Liver (tissue), 8 donors: ENCODE measurements at regions not wholly inside any gene's neighbourhood (a gene's known extent, or its start where the extent isn't known, plus 50 kb on each side); places are given as distances from the start of the nearest gene placed in this dataset.

ENCODE experiments used
- DNase-seq: peaks from one replicate; pipeline ENCODE4 v3.0.0-alpha.2; 2017; ENCODE audit warnings: low spot score
- H3K27ac ChIP-seq, 2 donors: one replicate each; pipeline ENCODE4 v1.7.0; 2013; ENCODE audit warnings: inconsistent platforms in 2 of 2, low read length in 2 of 2, control low read depth in 1 of 2, low read depth in 1 of 2, mild to moderate bottlenecking in 1 of 2
- H3K27me3 ChIP-seq, 4 donors: one replicate each; pipeline versions ENCODE4 v1.6.1 to v1.7.0; 2013; ENCODE audit warnings: low read length in 3 of 4, inconsistent platforms in 1 of 4, mild to moderate bottlenecking in 1 of 4, moderate library complexity in 1 of 4; ENCODE audit not compliant: control insufficient read depth in 4 of 4, insufficient read depth in 4 of 4
- H3K36me3 ChIP-seq, 4 donors: one replicate each; pipeline versions ENCODE4 v1.6.1 to v1.7.0; 2013; ENCODE audit warnings: low read length in 3 of 4, mild to moderate bottlenecking in 3 of 4, low read depth in 1 of 4, moderate library complexity in 1 of 4; ENCODE audit not compliant: control insufficient read depth in 4 of 4, insufficient read depth in 3 of 4
- H3K4me1 ChIP-seq, 4 donors: one replicate each; pipeline versions ENCODE4 v1.6.1 to v1.7.0; 2013; ENCODE audit warnings: low read length in 3 of 4, mild to moderate bottlenecking in 3 of 4, moderate library complexity in 1 of 4; ENCODE audit not compliant: control insufficient read depth in 4 of 4, insufficient read depth in 4 of 4
- H3K4me3 ChIP-seq, 3 donors: one replicate each; pipeline versions ENCODE4 v1.6.1 to v1.7.0; 2013; ENCODE audit warnings: low read length in 3 of 3, control low read depth in 1 of 3, low read depth in 1 of 3, mild to moderate bottlenecking in 1 of 3
- H3K9ac ChIP-seq, 2 donors: one replicate each; pipeline ENCODE4 v1.7.0; 2013; ENCODE audit warnings: low read length in 2 of 2, mild to moderate bottlenecking in 2 of 2, moderate library complexity in 2 of 2, control low read depth in 1 of 2, low read depth in 1 of 2
- H3K9me3 ChIP-seq, 4 donors: one replicate each; pipeline versions ENCODE4 v1.6.1 to v1.7.0; 2013; ENCODE audit warnings: low read length in 3 of 4; ENCODE audit not compliant: control insufficient read depth in 4 of 4
- ATF3 ChIP-seq: IDR thresholded peaks from 2 replicates; pipeline ENCODE4 v1.6.1; 2016; ENCODE audit warnings: antibody characterized with exemption
- CTCF ChIP-seq: fragments of 150-350 bp; IDR thresholded peaks from 2 replicates; pipeline ENCODE4 v1.5.1; 2017; ENCODE audit warnings: improper control_type of control experiment, low read depth, low read length; ENCODE audit not compliant: missing input control
- EGR1 ChIP-seq, 2 donors: IDR thresholded peaks; 2 replicates each; pipeline ENCODE4 v1.6.1; 2016 to 2018; ENCODE audit warnings: antibody characterized with exemption in 2 of 2, low read depth in 2 of 2
- FOXA1 ChIP-seq: IDR thresholded peaks from 2 replicates; pipeline ENCODE4 v1.6.1; 2016; ENCODE audit warnings: antibody characterized with exemption
- FOXA2 ChIP-seq: IDR thresholded peaks from 2 replicates; pipeline ENCODE4 v1.6.1; 2016; ENCODE audit warnings: antibody characterized with exemption
- GABPA ChIP-seq, 2 donors: IDR thresholded peaks in 1 of 2; conservative IDR thresholded peaks in 1 of 2; 2 replicates each; pipeline ENCODE4 v1.6.1; 2016; ENCODE audit warnings: antibody characterized with exemption in 2 of 2, mild to moderate bottlenecking in 1 of 2, moderate library complexity in 1 of 2
- HNF4A ChIP-seq, 2 donors: conservative IDR thresholded peaks; 2 replicates each; pipeline ENCODE4 v1.6.1; 2016; ENCODE audit warnings: antibody characterized with exemption in 2 of 2, mild to moderate bottlenecking in 2 of 2
- JUND ChIP-seq, 2 donors: IDR thresholded peaks; 2 replicates each; pipeline ENCODE4 v1.6.1; 2016; ENCODE audit warnings: antibody characterized with exemption in 2 of 2
- MAX ChIP-seq: IDR thresholded peaks from 2 replicates; pipeline ENCODE4 v1.6.1; 2016; ENCODE audit warnings: antibody characterized with exemption
- NR2F2 ChIP-seq: IDR thresholded peaks from 2 replicates; pipeline ENCODE4 v1.6.1; 2016; ENCODE audit warnings: antibody characterized with exemption
- RAD21 ChIP-seq, 2 donors: IDR thresholded peaks; 2 replicates each; pipeline ENCODE4 v1.6.1; 2016; ENCODE audit warnings: antibody characterized with exemption in 2 of 2, mild to moderate bottlenecking in 2 of 2
- REST ChIP-seq: IDR thresholded peaks from 2 replicates; pipeline ENCODE4 v1.6.1; 2016; ENCODE audit warnings: antibody characterized with exemption, mild to moderate bottlenecking
- RXRA ChIP-seq, 2 donors: IDR thresholded peaks; 2 replicates each; pipeline ENCODE4 v1.6.1; 2017 to 2018; ENCODE audit warnings: antibody characterized with exemption in 2 of 2, mild to moderate bottlenecking in 1 of 2
- SP1 ChIP-seq: IDR thresholded peaks from 2 replicates; pipeline ENCODE4 v1.6.1; 2018; ENCODE audit warnings: antibody characterized with exemption, mild to moderate bottlenecking
- TAF1 ChIP-seq: conservative IDR thresholded peaks from 2 replicates; pipeline ENCODE4 v1.6.1; 2016; ENCODE audit warnings: antibody characterized with exemption, mild to moderate bottlenecking
- YY1 ChIP-seq: IDR thresholded peaks from 2 replicates; pipeline ENCODE4 v1.6.1; 2016; ENCODE audit warnings: antibody characterized with exemption, mild to moderate bottlenecking
- ZBTB33 ChIP-seq: IDR thresholded peaks from 2 replicates; pipeline ENCODE4 v1.6.1; 2016; ENCODE audit warnings: antibody characterized with exemption
- WGBS: extraction: QIAGEN DNeasy Blood & Tissue Kit; methylation state at CpG from one replicate; pipeline ENCODE4 v1.1.7; 2013; 5-methylcytosine and 5-hydroxymethylcytosine counted together
- donor health status: healthy.
- donor health status: healthy.
- donor health status: healthy.
- donor health status: healthy.
- donor health status: healthy.

- no peaks in the 10 kb centered on the region for H3K36me3 ChIP-seq
- no peak overlapping the region for H3K27ac ChIP-seq
- H3K9me3 ChIP-seq: no peaks in the 10 kb centered on the region
- H3K4me3 ChIP-seq: no peak overlapping the region
- WGBS: 87% methylated on average over 2 of the region's 2 CpGs
- no peak for DNase-seq
- no peaks in the 10 kb centered on the region for H3K4me1 ChIP-seq
- no peak for TF ChIP-seq JUND (IDR thresholded peaks at IDR 0.05)
- TF ChIP-seq ATF3: no peak
- no peak for TF ChIP-seq RAD21 (IDR thresholded peaks at IDR 0.05)
- TF ChIP-seq NR2F2: no peak
- TF ChIP-seq FOXA1: no peak
- TF ChIP-seq GABPA (IDR thresholded peaks at IDR 0.05 in 1 of 2, conservative IDR thresholded peaks at IDR 0.05 in 1 of 2): no peak
- no peak for TF ChIP-seq FOXA2
- TF ChIP-seq TAF1: no peak
- TF ChIP-seq HNF4A (conservative IDR thresholded peaks at IDR 0.05): no peak
- no peak for TF ChIP-seq EGR1 (IDR thresholded peaks at IDR 0.05; ENCODE audit: low read depth in 2 of 2)
- no peak for TF ChIP-seq SP1
- TF ChIP-seq CTCF: no peak
- no peak for TF ChIP-seq REST
- no peak overlapping the region for H3K9ac ChIP-seq
- H3K27me3 ChIP-seq: no peaks in the 10 kb centered on the region
These were observed 75.8 kb upstream of the HOXC13 start for GRCh38 chr12:53862831-53863230.

GRCh38 chr12:53866727-53867126 is 71.9 kb upstream of the HOXC13 start:
- DNase-seq: no peak
- Histone ChIP-seq H3K27me3 (peaks cover 0 to 16% (median 0%) of the 10 kb centered on the region in 4 donors), H3K36me3 (no peaks in the 10 kb centered on the region), H3K4me1 (no peaks in the 10 kb centered on the region), H3K9ac (no peak overlapping the region), H3K9me3 (no peaks in the 10 kb centered on the region), H3K27ac (no peak overlapping the region), H3K4me3 (no peak overlapping the region)
- 58% methylated on average over 3 of the region's 3 CpGs for WGBS
- TF ChIP-seq YY1: no peak
- no peak for TF ChIP-seq RXRA (IDR thresholded peaks at IDR 0.05)
- no peak for TF ChIP-seq RAD21 (IDR thresholded peaks at IDR 0.05)
- no peak for TF ChIP-seq HNF4A (conservative IDR thresholded peaks at IDR 0.05)
- TF ChIP-seq JUND (IDR thresholded peaks at IDR 0.05): no peak
- no peak for TF ChIP-seq REST
- TF ChIP-seq ZBTB33: no peak
- no peak for TF ChIP-seq GABPA (IDR thresholded peaks at IDR 0.05 in 1 of 2, conservative IDR thresholded peaks at IDR 0.05 in 1 of 2)
- no peak for TF ChIP-seq SP1
- TF ChIP-seq MAX: no peak
